Suprapubic skin (tissue), 4 donors: ENCODE measurements at regions not wholly inside any gene's neighbourhood (a gene's known extent, or its start where the extent isn't known, plus 50 kb on each side); places are given as distances from the start of the nearest gene placed in this dataset.

Experiments
- DNase-seq, 2 donors: peaks; one replicate each; pipeline ENCODE4 v3.0.0-alpha.2; 2019; ENCODE audit warnings: low spot score in 2 of 2
- H3K27ac ChIP-seq: fragments of 200-600 bp; sonication (generic); one replicate; pipeline ENCODE4 v1.5.1; 2019
- H3K27me3 ChIP-seq: fragments of 200-600 bp; sonication (generic); one replicate; pipeline ENCODE4 v1.5.1; 2019
- H3K36me3 ChIP-seq: fragments of 200-600 bp; sonication (generic); one replicate; pipeline ENCODE4 v1.5.1; 2019
- H3K4me1 ChIP-seq: fragments of 200-600 bp; sonication (generic); one replicate; pipeline ENCODE4 v1.5.1; 2019
- H3K4me3 ChIP-seq: fragments of 200-600 bp; sonication (generic); one replicate; pipeline ENCODE4 v1.5.1; 2019; ENCODE audit warnings: mild to moderate bottlenecking
- H3K9me3 ChIP-seq: fragments of 200-600 bp; sonication (generic); one replicate; pipeline ENCODE4 v1.5.1; 2019
- CTCF ChIP-seq, 2 donors: fragments of 200-600 bp in 1 of 2; fragments of 450-650 bp in 1 of 2; sonication (generic) in 1 of 2; IDR thresholded peaks; one replicate each; pipeline ENCODE4 v1.5.1; 2016 to 2019; ENCODE audit warnings: antibody characterized with exemption in 2 of 2, mild to moderate bottlenecking in 1 of 2, moderate library complexity in 1 of 2
- EP300 ChIP-seq: sonication (generic); formaldehyde crosslinking; IDR thresholded peaks from one replicate; pipeline ENCODE4 v1.6.1; 2017; ENCODE audit warnings: antibody characterized with exemption
- POLR2A ChIP-seq, 2 donors: fragments of 450-650 bp; IDR thresholded peaks; one replicate each; pipeline ENCODE4 v1.6.1; 2017; ENCODE audit warnings: antibody characterized with exemption in 2 of 2, mild to moderate bottlenecking in 2 of 2, moderate library complexity in 2 of 2
- POLR2AphosphoS5 ChIP-seq, 3 donors: sonication (generic); formaldehyde crosslinking; IDR thresholded peaks; one replicate each; pipeline ENCODE4 v1.6.1; 2017; ENCODE audit warnings: antibody characterized with exemption in 3 of 3
- WGBS: methylation state at CpG from one replicate; pipeline ENCODE4 v1.1.5; 2018; 5-methylcytosine and 5-hydroxymethylcytosine counted together

GRCh38 chr13:83681547-83681946 is 200.7 kb downstream of the SLITRK1 start:
- DNase-seq = no peak
- no peak for TF ChIP-seq POLR2AphosphoS5 (IDR thresholded peaks at IDR 0.05)
- no peak for TF ChIP-seq EP300
- TF ChIP-seq POLR2A (IDR thresholded peaks at IDR 0.05) = no peak
- TF ChIP-seq CTCF (IDR thresholded peaks at IDR 0.05) = no peak
- no peaks in the 10 kb centered on the region for H3K36me3 ChIP-seq
- 53% methylated on average over 1 of the region's 1 CpG for WGBS
- no peaks in the 10 kb centered on the region for H3K9me3 ChIP-seq
- no peak overlapping the region for H3K27ac ChIP-seq
- no peak overlapping the region for H3K4me3 ChIP-seq
- H3K27me3 ChIP-seq = no peaks in the 10 kb centered on the region
- no peaks in the 10 kb centered on the region for H3K4me1 ChIP-seq

GRCh38 chr13:83677985-83678384 is 204.3 kb downstream of the SLITRK1 start:
- DNase-seq = no peak
- Histone ChIP-seq H3K27me3 (no peaks in the 10 kb centered on the region), H3K36me3 (no peaks in the 10 kb centered on the region), H3K9me3 (no peaks in the 10 kb centered on the region), H3K27ac (no peak overlapping the region), H3K4me1 (no peaks in the 10 kb centered on the region), H3K4me3 (no peak overlapping the region)
- no peak for TF ChIP-seq POLR2AphosphoS5 (IDR thresholded peaks at IDR 0.05)
- TF ChIP-seq CTCF (IDR thresholded peaks at IDR 0.05) = no peak
- TF ChIP-seq EP300 = no peak
- no peak for TF ChIP-seq POLR2A (IDR thresholded peaks at IDR 0.05)

GRCh38 chr13:83672612-83673011 is 209.7 kb downstream of the SLITRK1 start:
- no peak for DNase-seq
- TF ChIP-seq CTCF (IDR thresholded peaks at IDR 0.05) = no peak
- TF ChIP-seq POLR2AphosphoS5 (IDR thresholded peaks at IDR 0.05) = no peak
- no peaks in the 10 kb centered on the region for H3K4me1 ChIP-seq
- H3K27ac ChIP-seq = no peak overlapping the region
- H3K36me3 ChIP-seq = no peaks in the 10 kb centered on the region
- no peak overlapping the region for H3K4me3 ChIP-seq
- no peaks in the 10 kb centered on the region for H3K9me3 ChIP-seq
- H3K27me3 ChIP-seq = no peaks in the 10 kb centered on the region
- WGBS = 32% methylated on average over 2 of the region's 2 CpGs

GRCh38 chr13:83667606-83668005 is 214.7 kb downstream of the SLITRK1 start:
- no peak for TF ChIP-seq EP300
- no peak for TF ChIP-seq POLR2AphosphoS5 (IDR thresholded peaks at IDR 0.05)
- no peak for TF ChIP-seq POLR2A (IDR thresholded peaks at IDR 0.05)
- no peak for TF ChIP-seq CTCF (IDR thresholded peaks at IDR 0.05)
- WGBS = 92% methylated on average over 2 of the region's 2 CpGs

DNA sequence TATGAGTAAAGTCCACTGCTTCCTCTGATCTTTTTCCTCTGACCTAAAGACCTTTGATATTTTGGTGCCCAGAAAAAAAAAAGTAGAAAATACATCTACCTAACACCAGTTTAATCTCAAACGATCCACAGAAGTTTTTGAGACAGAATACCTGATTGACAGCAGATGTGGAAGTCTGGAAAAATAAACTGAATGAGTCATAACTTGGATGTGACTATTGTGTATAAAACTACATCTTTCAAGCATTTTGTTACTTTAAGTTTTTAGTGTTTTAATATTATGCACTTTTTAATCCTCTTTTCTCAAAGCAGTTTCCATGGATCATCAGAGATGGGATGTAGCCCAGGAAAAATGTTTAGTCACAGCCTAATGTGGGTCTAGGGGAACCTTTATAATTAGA is 216.1 kb downstream of the SLITRK1 start:
- Histone ChIP-seq H3K9me3 (no peaks in the 10 kb centered on the region), H3K36me3 (no peaks in the 10 kb centered on the region), H3K4me1 (no peaks in the 10 kb centered on the region), H3K4me3 (no peak overlapping the region), H3K27me3 (no peaks in the 10 kb centered on the region), H3K27ac (no peak overlapping the region)
- no peak for DNase-seq
- TF ChIP-seq CTCF (IDR thresholded peaks at IDR 0.05) (no peak), POLR2AphosphoS5 (IDR thresholded peaks at IDR 0.05) (no peak), POLR2A (IDR thresholded peaks at IDR 0.05) (no peak), EP300 (no peak)
- WGBS = 30% methylated on average over 1 of the region's 1 CpG

More at GRCh38 chr13:83667606-83668005, 214.7 kb downstream of the SLITRK1 start:
- Histone ChIP-seq H3K27ac (no peak overlapping the region), H3K4me3 (no peak overlapping the region), H3K9me3 (no peaks in the 10 kb centered on the region), H3K27me3 (no peaks in the 10 kb centered on the region), H3K36me3 (no peaks in the 10 kb centered on the region), H3K4me1 (no peaks in the 10 kb centered on the region)
- DNase-seq = no peak
